ENCODE measurements at regions not wholly inside any gene's neighbourhood (a gene's known extent, or its start where the extent isn't known, plus 50 kb on each side); places are given as distances from the start of the nearest gene placed in this dataset.

DNA sequence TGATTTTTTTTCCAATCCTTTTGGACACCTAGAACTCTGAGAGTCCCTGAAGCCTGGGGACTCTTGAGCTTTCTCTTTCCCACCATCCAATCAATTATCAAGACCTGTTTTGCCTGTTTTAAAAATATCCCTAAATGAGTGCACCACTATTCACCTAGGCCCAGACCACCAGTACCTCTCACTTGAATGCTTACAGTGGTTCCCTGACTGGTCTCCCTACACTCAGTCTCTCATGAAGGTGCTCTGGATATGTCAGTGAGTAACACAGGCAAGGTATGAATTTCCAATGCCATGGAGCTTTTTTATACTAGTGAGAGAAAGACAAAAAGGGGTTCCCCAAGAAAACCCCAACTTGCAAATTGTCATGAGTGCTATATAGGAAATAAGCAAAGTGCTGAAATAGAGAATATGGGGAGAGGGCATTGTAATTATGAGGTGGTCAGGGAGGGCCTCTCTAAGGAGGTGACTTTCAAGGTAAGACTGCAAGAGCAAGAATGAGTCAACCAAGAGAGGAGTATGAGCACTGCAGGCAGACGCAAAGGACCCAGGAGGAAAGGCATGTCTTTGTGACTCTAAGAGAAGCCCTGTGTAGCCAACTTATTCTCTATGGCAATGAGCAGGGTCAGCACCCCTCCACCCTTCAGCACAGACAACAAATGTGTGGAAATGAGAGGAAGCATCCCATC lies 85.3 kb upstream of the MBIP start:
- TF ChIP-seq EGR1 (IDR thresholded peaks at IDR 0.05; ENCODE audit: low read depth) = no peak
- no peak for TF ChIP-seq EZH2phosphoT487 (IDR thresholded peaks at IDR 0.05; ENCODE audit: borderline replicate concordance)
- TF ChIP-seq ZFX (IDR thresholded peaks at IDR 0.05) = no peak
- TF ChIP-seq ZNF274 (IDR thresholded peaks at IDR 0.05; ENCODE audit: low read depth, low read length) = no peak
- TF ChIP-seq CEBPB (IDR thresholded peaks at IDR 0.05; ENCODE audit: low read depth) = no peak
- TF ChIP-seq POLR2A (IDR thresholded peaks at IDR 0.05; ENCODE audit: borderline replicate concordance, extremely low read depth, insufficient read depth, insufficient read length) = no peak
- TF ChIP-seq, protein P1, sequence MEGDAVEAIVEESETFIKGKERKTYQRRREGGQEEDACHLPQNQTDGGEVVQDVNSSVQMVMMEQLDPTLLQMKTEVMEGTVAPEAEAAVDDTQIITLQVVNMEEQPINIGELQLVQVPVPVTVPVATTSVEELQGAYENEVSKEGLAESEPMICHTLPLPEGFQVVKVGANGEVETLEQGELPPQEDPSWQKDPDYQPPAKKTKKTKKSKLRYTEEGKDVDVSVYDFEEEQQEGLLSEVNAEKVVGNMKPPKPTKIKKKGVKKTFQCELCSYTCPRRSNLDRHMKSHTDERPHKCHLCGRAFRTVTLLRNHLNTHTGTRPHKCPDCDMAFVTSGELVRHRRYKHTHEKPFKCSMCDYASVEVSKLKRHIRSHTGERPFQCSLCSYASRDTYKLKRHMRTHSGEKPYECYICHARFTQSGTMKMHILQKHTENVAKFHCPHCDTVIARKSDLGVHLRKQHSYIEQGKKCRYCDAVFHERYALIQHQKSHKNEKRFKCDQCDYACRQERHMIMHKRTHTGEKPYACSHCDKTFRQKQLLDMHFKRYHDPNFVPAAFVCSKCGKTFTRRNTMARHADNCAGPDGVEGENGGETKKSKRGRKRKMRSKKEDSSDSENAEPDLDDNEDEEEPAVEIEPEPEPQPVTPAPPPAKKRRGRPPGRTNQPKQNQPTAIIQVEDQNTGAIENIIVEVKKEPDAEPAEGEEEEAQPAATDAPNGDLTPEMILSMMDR (IDR thresholded peaks at IDR 0.05 in 2 of 3, conservative IDR thresholded peaks at IDR 0.05 in 1 of 3; ENCODE audit: borderline replicate concordance in 1 of 3, insufficient read depth in 1 of 3, low read depth in 2 of 3, low read length in 2 of 3) = no peak
- TF ChIP-seq, protein P2, sequence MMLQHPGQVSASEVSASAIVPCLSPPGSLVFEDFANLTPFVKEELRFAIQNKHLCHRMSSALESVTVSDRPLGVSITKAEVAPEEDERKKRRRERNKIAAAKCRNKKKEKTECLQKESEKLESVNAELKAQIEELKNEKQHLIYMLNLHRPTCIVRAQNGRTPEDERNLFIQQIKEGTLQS (IDR thresholded peaks at IDR 0.05) = no peak

Data from HCT116 (cell line).